Fibroblast of lung (primary cell): ENCODE measurements at regions not wholly inside any gene's neighbourhood (a gene's known extent, or its start where the extent isn't known, plus 50 kb on each side); places are given as distances from the start of the nearest gene placed in this dataset.

Experiments
- DNase-seq, 2 donors: peaks; one replicate each; pipeline versions ENCODE4 v3.0.0 to v3.0.0-alpha.2; 2010; ENCODE audit warnings: low read depth in 2 of 2
- H2AFZ ChIP-seq: 2 replicates; pipeline ENCODE4 v1.5.1; 2012; ENCODE audit warnings: low read length, control low read depth, inconsistent platforms
- H3K27ac ChIP-seq: 2 replicates; pipeline ENCODE4 v1.5.1; 2011; ENCODE audit warnings: low read length, control low read depth; ENCODE audit not compliant: insufficient read depth
- H3K27me3 ChIP-seq: 2 replicates; pipeline ENCODE4 v1.5.1; 2011; ENCODE audit warnings: mild to moderate bottlenecking, low read length; ENCODE audit not compliant: control insufficient read depth, insufficient read depth
- H3K36me3 ChIP-seq: 2 replicates; pipeline ENCODE4 v1.5.1; 2011; ENCODE audit warnings: low read length; ENCODE audit not compliant: control insufficient read depth, insufficient read depth
- H3K4me1 ChIP-seq: 2 replicates; pipeline ENCODE4 v1.5.1; 2011; ENCODE audit warnings: low read length; ENCODE audit not compliant: control insufficient read depth, insufficient read depth; ENCODE audit errors: extremely low read depth
- H3K4me2 ChIP-seq: 2 replicates; pipeline ENCODE4 v1.5.1; 2011; ENCODE audit warnings: low read length, control low read depth; ENCODE audit not compliant: insufficient read depth; ENCODE audit errors: extremely low read depth
- H3K4me3 ChIP-seq, 4 experiments: fragments of 200-600 bp in 1 of 4; sonication (generic) in 1 of 4; replicated peaks in 1 of 4; 2 replicates each; pipeline ENCODE4 v1.5.1; 2011 to 2016; ENCODE audit warnings: low read length in 4 of 4, low read depth in 3 of 4, mild to moderate bottlenecking in 3 of 4, control low read depth in 2 of 4, inconsistent platforms in 1 of 4, mixed read lengths in 1 of 4; ENCODE audit not compliant: insufficient read depth in 1 of 4; ENCODE audit errors: control extremely low read depth in 1 of 4
- H3K79me2 ChIP-seq: 2 replicates; pipeline ENCODE4 v1.5.1; 2012; ENCODE audit warnings: mild to moderate bottlenecking, low read length, inconsistent platforms; ENCODE audit not compliant: control insufficient read depth, insufficient read depth
- H3K9ac ChIP-seq: 2 replicates; pipeline ENCODE4 v1.5.1; 2011; ENCODE audit warnings: mild to moderate bottlenecking, low read length, control low read depth; ENCODE audit not compliant: insufficient read depth
- H3K9me3 ChIP-seq: 2 replicates; pipeline ENCODE4 v1.5.1; 2012; ENCODE audit warnings: low read depth, low read length; ENCODE audit not compliant: control insufficient read depth, insufficient read depth
- H4K20me1 ChIP-seq: 2 replicates; pipeline ENCODE4 v1.5.1; 2011; ENCODE audit warnings: low read length; ENCODE audit not compliant: control insufficient read depth, insufficient read depth; ENCODE audit errors: extremely low read depth
- EZH2 ChIP-seq: IDR thresholded peaks from 2 replicates; pipeline ENCODE4 v1.5.1; 2012; ENCODE audit warnings: low read length, control low read depth, mild to moderate bottlenecking; ENCODE audit errors: missing control alignments
- TF ChIP-seq, protein P1 (sequence below), 2 donors: IDR thresholded peaks in 1 of 2; conservative IDR thresholded peaks in 1 of 2; 1 replicate in 1 of 2; 2 replicates in 1 of 2; pipeline ENCODE4 v1.5.1; 2011 to 2012; ENCODE audit warnings: low read length in 2 of 2, control low read depth in 1 of 2, inconsistent platforms in 1 of 2, low read depth in 1 of 2, mild to moderate bottlenecking in 1 of 2

GRCh38 chr13:73593199-73593765 is 534.5 kb downstream of the KLF5 start:
- no peak for TF ChIP-seq EZH2
- TF ChIP-seq, protein P1, sequence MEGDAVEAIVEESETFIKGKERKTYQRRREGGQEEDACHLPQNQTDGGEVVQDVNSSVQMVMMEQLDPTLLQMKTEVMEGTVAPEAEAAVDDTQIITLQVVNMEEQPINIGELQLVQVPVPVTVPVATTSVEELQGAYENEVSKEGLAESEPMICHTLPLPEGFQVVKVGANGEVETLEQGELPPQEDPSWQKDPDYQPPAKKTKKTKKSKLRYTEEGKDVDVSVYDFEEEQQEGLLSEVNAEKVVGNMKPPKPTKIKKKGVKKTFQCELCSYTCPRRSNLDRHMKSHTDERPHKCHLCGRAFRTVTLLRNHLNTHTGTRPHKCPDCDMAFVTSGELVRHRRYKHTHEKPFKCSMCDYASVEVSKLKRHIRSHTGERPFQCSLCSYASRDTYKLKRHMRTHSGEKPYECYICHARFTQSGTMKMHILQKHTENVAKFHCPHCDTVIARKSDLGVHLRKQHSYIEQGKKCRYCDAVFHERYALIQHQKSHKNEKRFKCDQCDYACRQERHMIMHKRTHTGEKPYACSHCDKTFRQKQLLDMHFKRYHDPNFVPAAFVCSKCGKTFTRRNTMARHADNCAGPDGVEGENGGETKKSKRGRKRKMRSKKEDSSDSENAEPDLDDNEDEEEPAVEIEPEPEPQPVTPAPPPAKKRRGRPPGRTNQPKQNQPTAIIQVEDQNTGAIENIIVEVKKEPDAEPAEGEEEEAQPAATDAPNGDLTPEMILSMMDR (conservative IDR thresholded peaks at IDR 0.05 in 1 of 2, IDR thresholded peaks at IDR 0.05 in 1 of 2; ENCODE audit: low read depth in 1 of 2, low read length in 2 of 2): no peak
- H3K4me2 ChIP-seq: no peak overlapping the region
- H3K4me3 ChIP-seq: no peak overlapping the region

DNA sequence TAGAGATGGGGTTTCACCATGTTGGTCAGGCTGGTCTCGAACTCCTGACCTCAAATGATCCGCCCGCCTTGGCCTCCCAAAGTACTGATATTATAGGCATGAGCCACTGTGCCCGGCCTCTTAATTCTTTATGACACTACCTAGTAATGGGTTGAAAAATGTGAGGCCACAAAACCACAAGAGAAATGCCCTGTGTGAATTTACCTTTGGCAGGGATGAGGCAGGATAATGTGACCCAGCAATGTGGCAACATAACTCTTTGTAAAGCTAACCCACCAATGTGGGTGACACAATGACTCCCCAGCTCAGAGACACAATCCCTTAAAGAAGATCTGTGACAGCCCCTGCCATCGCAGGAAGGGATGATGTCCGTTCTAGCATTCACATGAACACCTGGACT is 533.1 kb downstream of the KLF5 start:
- Histone ChIP-seq H2AFZ (no peak overlapping the region), H3K9me3 (no peaks in the 10 kb centered on the region), H3K27ac (no peak overlapping the region), H3K36me3 (no peaks in the 10 kb centered on the region), H3K4me2 (no peak overlapping the region), H3K79me2 (no peaks in the 10 kb centered on the region), H4K20me1 (no peaks in the 10 kb centered on the region), H3K4me3 (no peak overlapping the region), H3K27me3 (no peaks in the 10 kb centered on the region), H3K4me1 (no peaks in the 10 kb centered on the region), H3K9ac (no peak overlapping the region)
- TF ChIP-seq EZH2: no peak
- TF ChIP-seq, protein P1 (conservative IDR thresholded peaks at IDR 0.05 in 1 of 2, IDR thresholded peaks at IDR 0.05 in 1 of 2; ENCODE audit: low read depth in 1 of 2, low read length in 2 of 2): no peak
- DNase-seq: no peak

More at GRCh38 chr13:73593199-73593765, 534.5 kb downstream of the KLF5 start:
- Histone ChIP-seq H2AFZ (no peak overlapping the region), H3K4me1 (no peaks in the 10 kb centered on the region), H3K9ac (no peak overlapping the region), H3K79me2 (no peaks in the 10 kb centered on the region), H3K9me3 (no peaks in the 10 kb centered on the region), H4K20me1 (no peaks in the 10 kb centered on the region), H3K36me3 (no peaks in the 10 kb centered on the region), H3K27me3 (no peaks in the 10 kb centered on the region), H3K27ac (no peak overlapping the region)
- no peak for DNase-seq

GRCh38 chr13:73590795-73591194 is 532.0 kb downstream of the KLF5 start:
- Histone ChIP-seq H3K27ac (no peak overlapping the region), H3K79me2 (no peaks in the 10 kb centered on the region), H3K9me3 (no peaks in the 10 kb centered on the region), H4K20me1 (no peaks in the 10 kb centered on the region), H3K9ac (no peak overlapping the region), H3K36me3 (no peaks in the 10 kb centered on the region), H2AFZ (no peak overlapping the region), H3K4me1 (no peaks in the 10 kb centered on the region), H3K4me3 (no peak overlapping the region), H3K4me2 (no peak overlapping the region), H3K27me3 (no peaks in the 10 kb centered on the region)
- DNase-seq: no peak
- TF ChIP-seq, protein P1 (conservative IDR thresholded peaks at IDR 0.05 in 1 of 2, IDR thresholded peaks at IDR 0.05 in 1 of 2; ENCODE audit: low read depth in 1 of 2, low read length in 2 of 2): no peak
- no peak for TF ChIP-seq EZH2
